ENCODE measurements at regions not wholly inside any gene's neighbourhood (a gene's known extent, or its start where the extent isn't known, plus 50 kb on each side); places are given as distances from the start of the nearest gene placed in this dataset.

DNA sequence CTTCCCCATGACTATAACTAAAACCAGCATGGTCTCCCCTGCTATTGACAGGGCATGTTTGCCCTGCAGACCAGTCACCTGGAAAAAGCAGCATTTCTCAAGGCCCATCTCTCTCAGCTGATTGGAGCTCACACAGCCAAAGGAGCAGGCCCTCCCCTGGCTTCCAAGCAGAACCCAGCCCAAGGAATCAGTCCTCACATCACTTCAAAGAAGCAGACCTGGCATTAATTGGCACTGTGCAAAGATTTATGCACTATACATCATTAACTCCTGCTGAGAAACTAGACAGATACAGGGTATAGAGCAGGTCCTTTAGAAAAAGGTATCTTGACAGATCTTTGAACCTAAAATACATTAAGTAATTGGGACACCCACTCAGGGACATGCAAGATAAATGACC lies 323.8 kb upstream of the PPP2R3A start:
- TF ChIP-seq POLR2A (IDR thresholded peaks at IDR 0.05), result no peak
- TF ChIP-seq, protein P1, sequence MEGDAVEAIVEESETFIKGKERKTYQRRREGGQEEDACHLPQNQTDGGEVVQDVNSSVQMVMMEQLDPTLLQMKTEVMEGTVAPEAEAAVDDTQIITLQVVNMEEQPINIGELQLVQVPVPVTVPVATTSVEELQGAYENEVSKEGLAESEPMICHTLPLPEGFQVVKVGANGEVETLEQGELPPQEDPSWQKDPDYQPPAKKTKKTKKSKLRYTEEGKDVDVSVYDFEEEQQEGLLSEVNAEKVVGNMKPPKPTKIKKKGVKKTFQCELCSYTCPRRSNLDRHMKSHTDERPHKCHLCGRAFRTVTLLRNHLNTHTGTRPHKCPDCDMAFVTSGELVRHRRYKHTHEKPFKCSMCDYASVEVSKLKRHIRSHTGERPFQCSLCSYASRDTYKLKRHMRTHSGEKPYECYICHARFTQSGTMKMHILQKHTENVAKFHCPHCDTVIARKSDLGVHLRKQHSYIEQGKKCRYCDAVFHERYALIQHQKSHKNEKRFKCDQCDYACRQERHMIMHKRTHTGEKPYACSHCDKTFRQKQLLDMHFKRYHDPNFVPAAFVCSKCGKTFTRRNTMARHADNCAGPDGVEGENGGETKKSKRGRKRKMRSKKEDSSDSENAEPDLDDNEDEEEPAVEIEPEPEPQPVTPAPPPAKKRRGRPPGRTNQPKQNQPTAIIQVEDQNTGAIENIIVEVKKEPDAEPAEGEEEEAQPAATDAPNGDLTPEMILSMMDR (IDR thresholded peaks at IDR 0.05), result no peak
